Activated CD4-positive, CD25-positive, alpha-beta regulatory T cell treated with anti-CD3 and anti-CD28 coated beads, Interleukin-2, amount 50 U/mL, for 72 hours (primary cell): ENCODE measurements at regions not wholly inside any gene's neighbourhood (a gene's known extent, or its start where the extent isn't known, plus 50 kb on each side); places are given as distances from the start of the nearest gene placed in this dataset.
"Not testable (repeated sequence)": the region's sequence is repeated elsewhere in the genome, so short reads cannot be mapped to it uniquely, and the experiment has no call there.

ENCODE experiments used
- DNase-seq: peaks from one replicate; pipeline ENCODE4 v3.0.0; 2021

DNA sequence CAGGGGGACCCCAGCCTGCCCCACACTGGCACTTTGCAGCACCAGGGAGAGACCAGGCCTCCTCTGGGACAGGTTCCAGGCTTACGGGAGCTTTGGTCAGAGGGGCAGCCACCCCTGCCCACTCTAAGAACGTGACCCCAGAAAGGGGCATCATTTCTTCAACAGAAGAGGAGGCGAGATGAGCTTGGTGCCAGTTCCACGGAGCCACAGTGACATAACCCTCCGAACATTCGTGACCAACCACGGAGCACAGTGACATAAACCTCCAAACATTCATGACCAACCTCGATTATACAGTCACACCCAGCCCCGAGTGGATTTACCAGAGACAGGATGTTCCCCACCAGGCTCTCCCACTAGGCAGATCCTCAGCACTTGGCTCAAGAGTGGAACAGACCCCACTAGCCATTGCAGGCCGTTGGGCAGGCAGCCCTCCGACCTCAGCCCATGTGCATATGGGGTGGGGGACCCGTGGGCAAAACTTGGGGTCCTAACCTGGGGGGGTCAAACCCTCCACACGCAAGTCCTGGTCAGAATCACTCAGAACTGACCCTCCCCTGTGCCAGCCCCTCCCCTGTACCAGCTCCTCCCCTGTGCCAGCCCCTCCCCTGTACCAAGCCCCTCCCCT lies 112.9 kb downstream of the METRNL start:
- no peak for DNase-seq

DNA sequence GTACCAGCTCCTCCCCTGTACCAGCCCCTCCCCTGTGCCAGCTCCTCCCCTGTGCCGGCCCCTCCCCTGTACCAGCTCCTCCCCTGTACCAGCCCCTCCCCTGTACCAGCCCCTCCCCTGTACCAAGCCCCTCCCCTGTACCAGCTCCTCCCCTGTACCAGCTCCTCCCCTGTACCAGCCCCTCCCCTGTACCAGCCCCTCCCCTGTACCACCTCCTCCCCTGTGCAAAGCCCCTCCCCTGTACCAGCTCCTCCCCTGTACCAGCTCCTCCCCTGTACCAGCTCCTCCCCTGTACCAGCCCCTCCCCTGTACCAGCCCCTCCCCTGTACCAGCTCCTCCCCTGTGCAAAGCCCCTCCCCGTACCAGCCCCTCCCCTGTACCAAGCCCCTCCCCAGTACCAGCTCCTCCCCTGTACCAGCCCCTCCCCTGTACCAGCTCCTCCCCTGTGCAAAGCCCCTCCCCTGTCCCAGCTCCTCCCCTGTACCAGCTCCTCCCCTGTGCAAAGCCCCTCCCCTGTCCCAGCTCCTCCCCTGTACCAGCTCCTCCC lies 113.5 kb downstream of the METRNL start:
- not testable (repeated sequence) for DNase-seq

DNA sequence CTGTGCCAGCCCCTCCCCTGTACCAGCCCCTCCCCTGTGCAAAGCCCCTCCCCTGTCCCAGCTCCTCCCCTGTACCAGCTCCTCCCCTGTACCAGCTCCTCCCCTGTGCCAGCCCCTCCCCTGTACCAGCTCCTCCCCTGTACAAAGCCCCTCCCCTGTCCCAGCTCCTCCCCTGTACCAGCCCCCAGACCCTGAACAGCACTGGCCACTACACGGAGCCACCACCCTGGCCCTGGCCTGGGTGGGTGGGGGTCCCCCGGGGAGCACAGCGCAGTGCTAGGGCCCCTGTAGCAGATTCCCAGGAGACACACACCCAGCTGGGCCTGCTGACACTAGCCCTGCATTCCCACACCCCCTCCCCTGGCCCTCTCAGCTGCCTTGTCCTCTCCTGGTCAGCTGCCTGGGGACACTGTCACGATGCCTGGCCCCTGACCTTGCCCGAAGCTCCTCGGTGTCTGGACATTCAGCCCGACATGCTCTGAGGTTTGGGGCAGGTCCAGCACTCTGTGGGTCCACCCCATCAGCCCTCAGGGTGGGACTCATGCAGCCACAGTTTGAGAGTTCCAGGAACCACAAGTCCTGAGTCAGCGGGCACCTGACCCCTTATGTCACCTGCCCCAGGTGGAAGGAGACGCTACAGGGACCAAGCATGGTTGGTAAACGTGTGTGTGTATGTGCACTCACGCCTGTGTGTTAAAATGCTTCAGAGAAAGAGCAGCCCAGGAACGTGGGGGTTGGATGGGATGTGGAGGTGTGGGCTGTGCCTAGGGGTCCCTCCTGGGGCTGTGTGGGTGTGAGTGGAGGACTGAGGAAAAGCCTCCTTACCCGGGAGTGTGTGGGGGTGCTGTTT lies 114.2 kb downstream of the METRNL start:
- peak; percentile 34 for DNase-seq

DNA sequence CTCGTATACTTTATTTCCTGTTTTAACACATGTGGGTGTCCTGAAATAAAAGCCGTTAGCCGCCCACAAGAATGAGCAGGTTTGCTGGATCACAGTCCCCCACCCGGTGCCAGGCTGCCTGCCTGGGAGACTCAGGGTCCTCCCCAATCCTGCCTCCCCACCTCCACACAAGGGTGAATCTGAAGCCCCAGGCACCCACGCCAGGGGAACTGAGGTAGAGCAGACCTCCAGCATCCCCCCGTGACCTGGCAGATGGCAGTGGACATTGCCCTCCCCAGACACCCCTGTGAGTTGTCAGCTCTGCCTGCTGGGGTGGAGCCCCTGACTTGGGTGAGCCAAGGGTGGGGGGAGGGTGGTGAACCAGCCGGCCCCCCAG lies 114.8 kb downstream of the METRNL start:
- peak; percentile 29 for DNase-seq

DNA sequence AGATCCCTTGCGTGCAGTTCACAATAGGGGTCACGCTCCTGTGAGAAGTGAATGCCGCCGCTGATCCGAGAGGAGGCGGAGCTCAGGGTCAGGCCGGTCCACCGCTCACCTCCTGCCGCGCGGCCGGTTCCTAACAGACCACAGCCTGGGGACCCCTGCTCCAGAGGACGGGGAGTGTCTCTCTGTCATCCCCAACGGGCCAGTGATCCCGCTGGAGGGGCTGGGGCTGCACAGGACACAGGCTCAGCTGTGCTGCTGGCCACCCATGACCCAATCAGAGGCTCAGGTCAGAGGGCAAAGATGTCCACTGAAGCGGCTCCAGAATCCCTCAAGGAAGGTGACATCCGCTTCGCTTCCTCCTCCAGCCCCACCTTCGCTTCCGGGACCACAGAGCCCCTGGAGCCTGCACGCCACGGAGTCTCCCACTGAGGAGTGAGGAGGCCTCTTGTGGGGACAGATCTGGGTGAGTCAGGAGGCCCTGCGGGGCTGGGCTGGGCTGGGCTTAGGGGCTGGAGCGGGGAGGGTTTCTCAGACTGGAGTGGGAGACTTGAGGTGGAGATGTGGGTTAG lies 115.4 kb downstream of the METRNL start:
- DNase-seq, result no peak

DNA sequence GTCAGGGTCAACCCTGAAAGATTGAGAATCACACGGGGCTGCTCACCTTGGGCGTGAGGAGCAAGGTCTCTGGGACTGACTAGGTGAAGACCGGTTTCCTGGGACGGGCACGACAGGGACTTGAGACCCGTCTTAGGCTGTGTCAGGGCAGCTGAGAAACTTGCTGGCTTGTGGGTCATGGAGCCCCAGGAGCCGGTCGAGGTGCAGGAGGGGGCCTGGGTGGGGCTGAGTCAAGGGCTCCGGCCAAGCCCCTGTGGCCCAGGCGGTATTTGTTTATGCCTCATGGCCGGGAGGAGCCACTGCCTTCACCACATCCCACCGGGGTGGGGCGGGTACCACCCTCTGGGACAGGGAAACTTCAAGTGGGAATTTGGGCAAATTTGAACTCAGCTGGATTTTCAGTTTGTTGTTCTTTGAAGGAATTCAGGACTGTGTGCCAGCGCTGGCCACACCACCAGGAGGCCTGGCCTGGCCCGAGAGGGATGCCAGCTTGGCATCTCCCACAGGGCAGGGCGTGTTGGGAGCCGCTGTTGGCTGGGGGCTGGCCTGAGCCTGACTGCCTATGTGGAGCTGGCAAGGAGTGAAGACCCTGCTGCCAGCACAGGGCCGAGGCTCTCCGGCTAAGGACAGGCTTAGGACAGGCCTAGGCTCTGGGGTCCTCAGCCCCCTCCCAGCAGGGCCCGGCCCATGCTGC lies 116.1 kb downstream of the METRNL start:
- DNase-seq, result no peak

DNA sequence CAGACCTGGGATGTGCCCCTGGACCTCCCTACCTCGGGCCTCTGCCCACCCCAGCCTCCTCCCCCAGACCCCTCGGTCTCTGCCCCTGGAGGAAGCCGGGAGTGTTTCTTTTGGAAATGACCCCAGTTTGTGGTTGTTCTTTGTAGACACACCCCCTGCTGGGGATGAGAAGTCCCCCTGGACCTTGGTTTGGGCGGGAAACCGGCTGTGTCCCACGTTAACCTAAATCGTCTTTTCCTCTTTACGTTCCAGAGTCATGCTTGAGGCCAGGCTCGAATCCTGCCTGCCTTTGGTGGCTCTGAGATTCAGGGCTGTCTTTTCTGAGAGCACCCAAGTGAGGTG lies 116.6 kb downstream of the METRNL start:
- no peak for DNase-seq

DNA sequence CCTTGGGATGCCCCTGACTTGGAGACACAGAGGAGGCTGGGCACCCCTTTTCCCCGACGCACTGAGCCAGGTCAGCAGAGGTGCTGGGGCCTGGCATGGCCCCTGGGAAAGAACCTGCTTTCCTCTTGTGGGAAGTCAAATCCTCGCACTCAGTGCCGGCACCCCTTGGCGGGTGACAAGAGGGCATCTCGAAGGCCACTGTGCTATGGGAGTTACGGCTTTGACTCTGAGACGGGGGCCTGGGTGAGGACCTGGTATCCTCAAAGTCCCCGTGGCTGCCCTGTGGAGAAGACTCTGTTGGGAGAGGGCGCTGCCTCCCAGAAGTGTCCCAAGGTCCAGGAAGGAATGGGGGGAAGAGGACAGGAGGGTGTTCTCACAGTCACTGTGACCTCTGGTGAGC lies 117.0 kb downstream of the METRNL start:
- no peak for DNase-seq

DNA sequence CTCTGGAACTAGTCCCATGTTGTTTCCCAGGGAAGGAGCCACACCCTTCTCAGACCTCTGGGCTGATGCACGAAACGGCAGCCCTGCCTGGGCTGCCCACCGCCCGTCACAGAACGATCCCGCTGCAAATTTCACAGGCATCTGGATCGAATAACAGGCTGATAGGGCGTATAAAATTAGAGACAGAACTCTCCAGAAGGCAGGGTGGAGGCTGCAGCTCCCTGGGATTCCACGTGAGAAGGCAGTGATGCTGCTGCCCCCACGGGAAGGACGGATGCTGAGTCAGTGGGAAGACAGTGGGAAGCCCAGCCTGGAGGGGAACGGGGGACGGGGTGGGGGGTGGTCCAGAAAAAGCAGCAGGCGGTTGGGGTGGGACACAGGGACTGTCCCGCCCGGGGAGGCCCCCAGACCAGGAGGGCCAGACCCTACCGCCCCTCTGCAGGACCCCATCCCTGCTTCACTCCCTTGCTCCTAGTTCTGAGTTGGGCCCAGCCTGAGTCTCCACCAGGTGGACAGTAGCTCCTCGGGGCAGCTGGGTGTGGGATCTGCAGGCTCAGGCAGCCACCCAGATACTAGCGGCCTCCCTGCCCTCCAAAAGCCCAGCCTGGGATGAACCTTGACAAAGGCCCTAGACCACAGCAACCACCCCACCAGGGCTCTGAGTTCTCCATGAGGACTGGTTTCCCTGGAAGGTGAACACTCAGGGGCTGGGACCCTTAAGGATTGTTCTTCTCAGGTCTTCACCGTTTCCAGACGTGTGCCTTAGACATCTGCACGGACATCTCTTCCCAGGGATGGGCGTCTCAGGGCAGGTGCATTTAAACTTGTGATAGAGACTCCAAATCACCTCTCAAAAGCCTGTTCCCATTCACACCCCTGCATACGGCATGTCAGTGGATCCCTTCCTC lies 117.8 kb downstream of the METRNL start:
- DNase-seq, result no peak

DNA sequence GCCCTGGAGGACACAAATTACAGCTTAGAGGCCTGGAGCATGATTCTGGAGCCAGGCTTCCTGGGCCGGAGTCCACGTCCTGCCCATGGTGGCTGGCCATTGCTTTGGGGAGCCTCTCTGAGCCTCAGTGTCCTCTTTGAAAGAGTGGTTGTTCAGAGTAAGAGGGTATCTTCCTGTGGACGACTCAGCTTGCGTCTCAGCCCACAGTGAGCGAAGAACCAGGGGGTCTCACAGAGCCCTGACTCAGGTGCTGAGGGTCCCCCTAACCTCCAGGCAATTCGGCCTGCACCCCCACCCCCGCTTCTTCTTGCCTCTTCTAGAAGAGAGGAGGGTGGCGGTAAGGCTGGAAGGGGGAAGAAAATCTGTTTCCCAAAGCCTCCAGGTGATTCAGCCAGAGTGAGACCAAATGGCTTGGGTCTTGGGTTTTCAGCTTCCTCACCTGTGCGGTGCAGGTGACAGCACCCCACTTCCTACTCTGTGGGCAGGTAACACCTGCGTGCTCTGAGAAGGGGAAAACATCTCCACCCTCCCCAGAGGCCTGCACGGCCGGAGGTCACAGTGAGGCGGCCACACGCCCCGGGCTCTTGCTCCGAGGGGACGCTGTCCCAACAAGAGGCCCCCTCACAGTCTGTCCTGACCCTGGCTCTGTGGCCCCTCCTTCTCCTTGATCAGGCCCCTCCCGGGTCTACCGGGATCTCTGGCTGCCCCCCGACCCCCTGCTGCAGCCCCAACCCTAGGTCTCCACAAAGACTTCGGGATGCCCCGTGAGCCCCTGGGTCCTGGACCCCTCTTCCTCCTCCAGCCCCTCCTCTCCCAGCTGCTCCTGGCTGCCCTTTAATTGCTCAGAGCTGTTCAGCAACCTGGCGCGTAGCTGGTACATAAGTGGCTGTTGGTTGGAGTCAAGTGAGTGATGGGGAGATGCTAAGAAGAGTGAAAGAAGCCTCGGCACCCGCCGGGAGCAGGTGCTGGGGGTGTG lies 119.2 kb downstream of the METRNL start:
- DNase-seq, result no peak

DNA sequence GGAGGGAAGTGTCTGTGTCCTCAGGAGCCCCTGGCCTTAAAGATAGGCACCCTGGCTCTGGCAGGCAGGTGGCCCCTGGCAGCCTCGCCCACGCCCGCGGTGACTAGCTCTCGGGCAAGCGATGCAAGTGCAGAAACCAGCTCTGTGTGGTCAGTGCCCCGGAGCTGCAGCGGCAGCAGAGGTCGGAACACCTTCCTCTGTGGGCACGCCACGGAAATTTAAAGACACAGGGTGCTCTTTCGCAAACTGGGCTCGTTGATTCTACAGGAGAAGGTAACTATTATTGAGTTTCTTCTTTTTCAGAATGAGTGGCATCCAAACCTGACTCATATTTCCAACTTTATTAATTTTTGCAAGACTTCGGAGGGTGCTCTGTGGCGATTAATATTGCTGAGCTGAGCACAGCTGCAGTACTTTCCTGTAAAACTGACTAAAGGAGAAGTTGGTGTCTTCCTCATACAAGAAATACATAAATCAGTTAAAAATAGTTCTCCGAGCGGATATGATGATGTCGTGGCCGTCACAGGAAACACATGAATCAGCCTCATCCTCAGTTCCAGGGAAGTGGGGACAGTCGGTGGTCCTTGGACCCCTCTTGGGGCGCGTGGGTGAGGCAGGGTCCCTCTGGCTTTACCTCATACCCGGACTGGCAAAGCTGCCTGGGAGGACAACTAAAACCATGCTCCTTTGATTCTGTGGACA lies 120.2 kb downstream of the METRNL start:
- peak; percentile 69 for DNase-seq

DNA sequence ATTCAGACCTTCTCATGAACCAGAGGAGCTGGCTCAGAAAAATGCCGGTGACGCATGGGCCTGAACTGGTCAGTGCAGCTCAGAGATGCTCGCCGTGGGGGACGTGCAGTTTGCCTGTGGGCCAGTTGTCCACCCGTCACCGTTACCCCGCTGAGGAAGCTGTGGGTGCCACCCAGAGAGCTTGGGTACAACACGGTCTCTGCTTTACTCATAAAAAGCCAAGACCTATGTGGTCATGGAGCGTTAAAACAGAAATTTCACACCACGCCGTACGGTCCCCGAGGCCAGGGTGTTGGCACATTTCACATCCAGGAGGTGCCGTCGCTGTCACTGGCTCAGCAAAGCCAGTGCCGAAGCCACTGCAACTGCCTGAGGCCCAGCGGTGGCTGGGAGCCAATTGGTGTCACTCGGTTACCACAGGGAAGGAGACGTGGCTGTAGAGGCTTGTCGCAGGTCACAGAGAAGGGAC lies 120.9 kb downstream of the METRNL start:
- DNase-seq, result peak; percentile 55

DNA sequence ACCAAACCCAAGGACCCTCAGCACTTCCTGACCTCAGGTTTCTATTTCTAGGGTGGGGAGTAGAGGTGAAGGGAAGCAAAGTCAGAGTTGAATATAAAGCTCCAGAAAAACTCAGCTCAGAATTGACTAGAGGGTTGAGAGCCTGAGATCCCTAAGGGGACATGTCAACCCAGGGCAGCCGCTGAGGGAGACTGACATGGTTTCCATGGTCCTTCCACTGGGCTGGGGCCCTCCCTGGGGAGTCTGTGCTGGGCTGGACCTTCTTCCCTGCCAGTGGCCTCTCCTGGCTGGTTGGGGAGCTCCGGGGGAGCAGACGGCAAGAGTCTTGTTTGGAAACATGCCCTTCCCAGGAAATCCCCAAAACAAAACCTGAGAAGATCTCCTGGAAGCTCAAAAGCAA lies 121.3 kb downstream of the METRNL start:
- peak; percentile 18 for DNase-seq

DNA sequence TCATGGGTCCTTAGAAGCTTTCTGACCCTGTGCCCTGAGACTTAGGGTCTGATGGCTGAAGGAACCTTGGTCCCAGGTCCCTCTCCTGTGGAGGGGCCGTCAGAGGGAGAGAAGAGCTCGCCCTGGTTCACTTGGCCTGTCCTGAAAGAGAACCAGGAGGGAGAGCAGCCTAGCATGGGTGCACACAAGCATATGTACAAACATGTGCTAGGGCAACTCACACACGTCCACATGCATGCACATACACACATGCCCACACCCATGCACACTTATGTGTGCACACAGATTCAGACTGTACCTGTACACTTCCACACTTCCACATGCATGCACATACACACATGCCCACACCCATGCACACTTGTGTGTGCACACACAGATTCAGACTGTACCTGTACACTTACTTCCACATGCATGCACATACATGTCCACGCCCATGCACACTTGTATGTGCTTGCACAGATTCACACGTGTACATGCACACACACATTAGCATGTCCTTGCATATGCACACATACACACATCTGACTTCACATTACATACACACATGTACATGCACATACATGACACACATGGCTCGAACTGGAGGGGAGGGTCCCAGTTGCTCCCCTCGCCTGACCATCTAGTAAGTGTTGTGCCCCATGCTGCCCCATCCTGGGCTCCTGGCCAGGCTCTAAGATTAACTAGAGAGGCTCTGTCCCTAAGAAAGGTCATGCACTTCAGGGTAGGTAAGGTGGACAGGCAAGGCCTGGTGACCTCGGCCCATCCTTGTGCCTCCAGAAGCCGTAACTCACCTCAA lies 122.0 kb downstream of the METRNL start:
- peak; percentile 21 for DNase-seq

DNA sequence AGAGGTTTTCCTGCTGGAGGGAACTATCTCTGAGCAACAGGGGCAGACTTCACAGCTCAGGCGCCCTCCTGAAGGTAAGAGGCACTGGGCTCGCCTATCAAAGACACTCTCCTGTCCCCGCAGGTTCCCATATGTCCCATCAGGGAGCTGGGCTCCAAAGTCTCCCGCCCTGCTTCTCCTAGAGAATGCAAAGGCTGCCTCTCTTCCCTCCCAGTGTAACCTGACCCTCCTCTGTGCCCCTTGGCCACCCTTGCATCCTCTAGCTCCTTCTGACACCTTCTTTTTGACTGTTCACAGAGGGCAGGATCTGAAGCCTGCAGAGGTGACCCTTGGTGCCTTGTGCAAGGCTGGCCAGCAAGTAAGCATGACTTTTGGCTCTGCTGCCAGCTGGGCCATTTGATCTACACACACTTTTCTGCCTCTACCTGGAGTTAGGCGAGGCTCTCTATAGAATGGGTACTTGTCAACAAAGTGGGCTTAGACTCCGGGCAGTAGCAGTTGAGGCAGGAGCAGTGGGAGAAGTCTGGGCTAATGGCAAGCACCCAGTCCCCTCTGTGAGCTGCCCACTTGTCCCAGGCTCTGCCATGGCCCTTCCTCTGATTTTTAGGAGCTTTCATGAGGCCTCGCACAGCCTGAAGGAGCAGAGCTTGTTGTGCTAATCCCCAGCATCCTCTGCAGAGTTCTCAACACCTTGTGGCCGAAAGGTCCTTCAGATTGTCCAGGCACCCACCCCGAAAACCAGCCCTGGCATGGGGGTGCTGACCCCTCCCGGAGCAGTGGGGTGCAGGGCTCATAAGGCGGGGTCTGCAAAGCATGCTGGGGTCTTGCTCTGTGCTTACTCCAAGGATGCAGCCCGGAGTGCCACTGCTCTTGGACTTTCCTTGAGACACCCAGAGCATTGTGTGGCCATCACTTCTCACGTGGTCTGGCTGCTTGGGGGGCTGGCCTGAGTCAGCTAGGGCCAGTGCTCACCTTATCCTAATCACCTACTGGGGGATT lies 122.9 kb downstream of the METRNL start:
- peak; percentile 28 for DNase-seq

DNA sequence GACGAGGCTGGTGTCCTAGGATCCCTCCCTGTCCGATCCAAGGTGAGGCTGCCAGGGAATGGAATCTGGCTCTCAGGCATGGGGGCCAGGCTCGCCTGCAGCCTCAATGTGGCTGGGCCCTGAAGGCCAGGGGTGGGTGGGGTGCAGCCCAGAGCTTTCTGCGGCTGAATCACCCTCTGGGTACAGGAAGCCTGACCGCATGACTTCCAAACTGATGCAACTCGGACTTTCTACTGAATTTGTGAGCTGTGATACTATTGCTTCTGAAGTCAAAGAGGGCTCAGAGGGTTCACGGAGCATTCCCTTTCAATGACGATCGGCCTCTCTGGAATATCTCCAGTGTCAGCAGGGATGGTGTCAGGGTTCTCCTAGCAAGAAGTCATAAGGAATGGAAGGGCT lies 123.7 kb downstream of the METRNL start:
- DNase-seq, result no peak

DNA sequence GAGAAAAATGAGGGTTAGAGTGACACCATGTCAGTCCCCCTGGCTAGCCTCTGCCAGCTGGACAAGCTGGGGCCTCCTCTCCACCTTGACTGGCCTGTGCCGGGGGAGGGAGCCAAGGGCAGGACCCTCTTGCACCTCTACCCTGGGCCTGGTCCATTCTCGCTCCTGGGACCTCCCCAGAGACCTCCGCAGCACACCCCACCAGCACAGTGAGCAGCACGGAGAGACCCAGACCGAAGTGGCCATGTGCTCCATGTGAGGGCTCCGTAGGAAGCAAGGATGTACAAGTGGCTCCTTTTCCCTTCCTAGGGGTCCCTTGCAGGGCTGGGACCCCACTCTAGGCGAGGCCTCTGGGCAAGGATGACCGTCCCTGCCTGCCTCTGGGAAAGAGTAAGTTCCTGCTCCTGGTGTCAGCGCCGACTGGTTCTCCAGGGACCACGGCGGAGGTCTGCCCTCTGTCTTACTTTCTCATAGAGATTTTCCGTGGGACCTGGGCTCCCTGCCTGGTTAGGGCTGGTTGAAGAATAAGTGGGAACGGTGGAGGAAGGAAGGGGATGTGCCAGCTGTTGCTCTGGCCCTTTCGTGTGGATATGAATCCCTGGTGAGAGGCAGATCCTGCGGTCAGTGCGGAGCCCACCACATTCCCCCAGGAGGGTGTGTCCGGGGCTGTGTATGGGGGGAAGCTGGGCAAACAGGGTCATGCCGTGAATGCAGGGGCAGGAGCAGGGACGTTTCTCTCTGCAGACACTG lies 124.2 kb downstream of the METRNL start:
- peak; percentile 30 for DNase-seq
